MM.1S (cell line): ENCODE measurements at regions not wholly inside any gene's neighbourhood (a gene's known extent, or its start where the extent isn't known, plus 50 kb on each side); places are given as distances from the start of the nearest gene placed in this dataset.

ENCODE experiments used
- DNase-seq: peaks from one replicate; pipeline ENCODE4 v3.0.0-alpha.2; 2015
- H2AFZ ChIP-seq: fragments of 300-600 bp; sonication (generic); 2 replicates; pipeline ENCODE4 v1.6.0; 2016; ENCODE audit warnings: antibody characterized with exemption, low read length
- H3F3A ChIP-seq: fragments of 300-600 bp; sonication (generic); 2 replicates; pipeline ENCODE4 v1.6.1; 2016; ENCODE audit warnings: mild to moderate bottlenecking, antibody characterized with exemption, low read length, moderate library complexity, mixed read lengths; ENCODE audit not compliant: insufficient read depth
- H3K27ac ChIP-seq: fragments of 300-600 bp; sonication (generic); 2 replicates; pipeline ENCODE4 v1.5.1; 2016; ENCODE audit warnings: mild to moderate bottlenecking, low read length
- H3K27me3 ChIP-seq: fragments of 300-600 bp; sonication (generic); replicated peaks from 2 replicates; pipeline ENCODE4 v1.6.0; 2016; ENCODE audit warnings: low read length; ENCODE audit not compliant: insufficient read depth
- H3K36me3 ChIP-seq: fragments of 300-600 bp; sonication (generic); replicated peaks from 2 replicates; pipeline ENCODE4 v1.6.1; 2016; ENCODE audit warnings: mild to moderate bottlenecking, low read length, mixed read lengths; ENCODE audit not compliant: insufficient read depth
- H3K4me1 ChIP-seq: fragments of 300-600 bp; sonication (generic); 2 replicates; pipeline ENCODE4 v1.6.1; 2016; ENCODE audit warnings: low read length, mixed read lengths
- H3K4me2 ChIP-seq: fragments of 300-600 bp; sonication (generic); 2 replicates; pipeline ENCODE4 v1.6.0; 2016; ENCODE audit warnings: low read depth, low read length
- H3K4me3 ChIP-seq: fragments of 300-600 bp; sonication (generic); 2 replicates; pipeline ENCODE4 v1.5.1; 2016; ENCODE audit warnings: low read length, mixed read lengths
- H3K79me2 ChIP-seq: fragments of 300-600 bp; sonication (generic); 2 replicates; pipeline ENCODE4 v1.6.1; 2016; ENCODE audit warnings: mixed run types, low read length, mixed read lengths
- H3K9ac ChIP-seq: fragments of 300-600 bp; sonication (generic); 2 replicates; pipeline ENCODE4 v1.6.1; 2016; ENCODE audit warnings: low read length, mixed read lengths
- H3K9me2 ChIP-seq: fragments of 300-600 bp; sonication (generic); replicated peaks from 2 replicates; pipeline ENCODE4 v1.6.1; 2016; ENCODE audit warnings: mild to moderate bottlenecking, low read length, mixed read lengths; ENCODE audit not compliant: insufficient read depth
- H3K9me3 ChIP-seq: fragments of 300-600 bp; sonication (generic); replicated peaks from 2 replicates; pipeline ENCODE4 v1.6.1; 2016; ENCODE audit warnings: mild to moderate bottlenecking, low read length, mixed read lengths; ENCODE audit not compliant: insufficient read depth
- H4K20me1 ChIP-seq: fragments of 300-600 bp; sonication (generic); 2 replicates; pipeline ENCODE4 v1.6.1; 2016; ENCODE audit warnings: mild to moderate bottlenecking, low read length, moderate library complexity, mixed read lengths; ENCODE audit not compliant: insufficient read depth
- EZH2 ChIP-seq: fragments of 300-600 bp; sonication (generic); optimal IDR thresholded peaks from 2 replicates; pipeline ENCODE3; 2017; ENCODE audit warnings: low read depth, mild to moderate bottlenecking, antibody characterized with exemption, low read length, mixed read lengths
- EZH2phosphoT487 ChIP-seq: fragments of 300-600 bp; sonication (generic); IDR thresholded peaks from 2 replicates; pipeline ENCODE4 v1.6.1; 2018; ENCODE audit warnings: antibody characterized with exemption, low read length
- TF ChIP-seq, protein P1 (sequence below): fragments of 300-600 bp; sonication (generic); IDR thresholded peaks from 2 replicates; pipeline ENCODE4 v1.5.1; 2016; ENCODE audit warnings: antibody characterized with exemption, low read length, mixed read lengths

DNA sequence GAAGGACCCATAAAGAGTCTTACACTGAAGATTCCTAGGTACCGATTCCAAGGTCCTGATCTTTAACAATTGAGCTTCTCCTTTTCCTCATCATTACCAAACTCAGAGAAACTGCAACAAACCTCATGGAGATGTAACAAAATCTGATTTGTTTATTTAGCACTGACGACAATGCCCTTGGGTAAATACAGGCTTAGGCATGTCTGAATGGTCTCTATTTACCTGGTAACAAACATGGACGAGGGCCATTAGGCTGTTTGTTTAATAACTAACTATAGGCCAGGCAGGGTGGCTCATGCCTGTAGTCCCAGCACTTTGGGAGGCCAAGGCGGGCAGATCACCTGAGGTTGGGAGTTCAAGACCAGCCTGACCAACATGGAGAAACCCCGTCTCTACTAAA is 333.3 kb downstream of the AGTPBP1 start:
- H4K20me1 ChIP-seq, result no peaks in the 10 kb centered on the region
- no peaks in the 10 kb centered on the region for H3K27me3 ChIP-seq
- no peak for DNase-seq
- no peaks in the 10 kb centered on the region for H3K36me3 ChIP-seq
- no peak overlapping the region for H2AFZ ChIP-seq
- no peaks in the 10 kb centered on the region for H3K79me2 ChIP-seq
- H3K27ac ChIP-seq, result no peak overlapping the region
- no peaks in the 10 kb centered on the region for H3K9me3 ChIP-seq
- no peak overlapping the region for H3K4me3 ChIP-seq
- H3K9me2 ChIP-seq, result no peaks in the 10 kb centered on the region
- no peaks in the 10 kb centered on the region for H3F3A ChIP-seq
- no peak overlapping the region for H3K4me2 ChIP-seq
- H3K9ac ChIP-seq, result no peak overlapping the region
- TF ChIP-seq EZH2, result no peak
- TF ChIP-seq, protein P1, sequence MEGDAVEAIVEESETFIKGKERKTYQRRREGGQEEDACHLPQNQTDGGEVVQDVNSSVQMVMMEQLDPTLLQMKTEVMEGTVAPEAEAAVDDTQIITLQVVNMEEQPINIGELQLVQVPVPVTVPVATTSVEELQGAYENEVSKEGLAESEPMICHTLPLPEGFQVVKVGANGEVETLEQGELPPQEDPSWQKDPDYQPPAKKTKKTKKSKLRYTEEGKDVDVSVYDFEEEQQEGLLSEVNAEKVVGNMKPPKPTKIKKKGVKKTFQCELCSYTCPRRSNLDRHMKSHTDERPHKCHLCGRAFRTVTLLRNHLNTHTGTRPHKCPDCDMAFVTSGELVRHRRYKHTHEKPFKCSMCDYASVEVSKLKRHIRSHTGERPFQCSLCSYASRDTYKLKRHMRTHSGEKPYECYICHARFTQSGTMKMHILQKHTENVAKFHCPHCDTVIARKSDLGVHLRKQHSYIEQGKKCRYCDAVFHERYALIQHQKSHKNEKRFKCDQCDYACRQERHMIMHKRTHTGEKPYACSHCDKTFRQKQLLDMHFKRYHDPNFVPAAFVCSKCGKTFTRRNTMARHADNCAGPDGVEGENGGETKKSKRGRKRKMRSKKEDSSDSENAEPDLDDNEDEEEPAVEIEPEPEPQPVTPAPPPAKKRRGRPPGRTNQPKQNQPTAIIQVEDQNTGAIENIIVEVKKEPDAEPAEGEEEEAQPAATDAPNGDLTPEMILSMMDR, result no peak
- TF ChIP-seq EZH2phosphoT487, result no peak
- H3K4me1 ChIP-seq, result no peaks in the 10 kb centered on the region

DNA sequence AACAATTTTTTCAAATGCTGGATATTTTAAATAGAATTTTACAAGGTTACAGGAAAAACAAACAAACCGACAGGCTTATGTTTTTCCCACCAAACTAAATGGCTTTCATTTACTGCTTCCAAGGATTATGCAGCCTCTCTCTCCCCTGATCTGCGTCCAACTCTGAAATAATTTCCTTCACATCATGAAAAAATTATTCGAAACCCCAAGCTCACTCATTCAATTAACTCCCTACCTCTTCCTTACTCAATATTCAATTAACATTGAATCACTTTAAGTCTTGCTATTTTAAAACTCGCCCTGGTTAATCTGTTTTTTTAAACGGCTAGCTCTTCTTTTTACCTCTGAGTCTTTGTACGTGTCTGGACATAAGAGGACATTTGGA is 336.2 kb downstream of the AGTPBP1 start:
- Histone ChIP-seq H3K36me3 (no peaks in the 10 kb centered on the region), H3K9ac (no peak overlapping the region), H3K27me3 (no peaks in the 10 kb centered on the region), H3K9me3 (no peaks in the 10 kb centered on the region), H3F3A (no peaks in the 10 kb centered on the region), H2AFZ (no peak overlapping the region), H3K9me2 (no peaks in the 10 kb centered on the region), H3K79me2 (no peaks in the 10 kb centered on the region), H3K4me2 (no peak overlapping the region), H3K27ac (no peak overlapping the region), H3K4me1 (no peaks in the 10 kb centered on the region), H3K4me3 (no peak overlapping the region), H4K20me1 (no peaks in the 10 kb centered on the region)
- TF ChIP-seq, protein P1, result no peak
- no peak for TF ChIP-seq EZH2
- no peak for TF ChIP-seq EZH2phosphoT487
- no peak for DNase-seq

DNA sequence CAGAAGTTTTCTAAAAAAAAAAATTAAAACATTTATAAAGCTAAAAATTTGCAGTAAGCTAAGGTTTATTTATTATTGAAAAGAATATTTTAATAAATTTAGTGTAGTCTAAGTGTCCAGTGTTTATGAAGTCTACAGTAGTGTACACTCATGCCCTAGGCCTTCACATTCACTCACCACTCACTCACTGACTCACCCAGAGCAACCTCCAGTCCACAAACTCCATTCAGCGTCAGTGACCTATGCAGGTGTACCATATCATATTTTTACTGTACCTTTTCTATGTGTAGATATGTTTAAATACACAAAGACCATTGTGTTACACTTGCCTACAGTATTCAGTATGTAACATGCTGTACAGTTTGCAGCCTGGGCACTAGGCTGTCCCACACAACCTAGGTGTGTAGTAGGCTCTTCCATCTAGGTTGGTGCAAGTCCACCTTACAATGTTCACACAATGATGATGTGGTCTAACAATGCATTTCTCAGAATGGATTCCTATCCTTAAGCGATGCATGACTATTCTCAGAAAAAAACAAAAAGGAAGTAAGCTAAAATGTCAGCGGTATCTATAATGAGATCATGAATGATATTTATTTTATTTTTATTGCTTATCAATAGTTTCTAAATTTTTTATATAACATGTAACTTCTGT is 336.7 kb downstream of the AGTPBP1 start:
- no peaks in the 10 kb centered on the region for H4K20me1 ChIP-seq
- no peaks in the 10 kb centered on the region for H3K9me3 ChIP-seq
- TF ChIP-seq EZH2, result no peak
- no peak for TF ChIP-seq EZH2phosphoT487
- TF ChIP-seq, protein P1, result no peak
- H3K79me2 ChIP-seq, result no peaks in the 10 kb centered on the region
- no peaks in the 10 kb centered on the region for H3K4me1 ChIP-seq
- no peak overlapping the region for H3K27ac ChIP-seq
- no peak for DNase-seq
- no peak overlapping the region for H3K9ac ChIP-seq
- no peaks in the 10 kb centered on the region for H3K27me3 ChIP-seq
- H3K36me3 ChIP-seq, result no peaks in the 10 kb centered on the region
- no peak overlapping the region for H3K4me2 ChIP-seq
- H3F3A ChIP-seq, result no peaks in the 10 kb centered on the region
- no peak overlapping the region for H2AFZ ChIP-seq
- H3K9me2 ChIP-seq, result no peaks in the 10 kb centered on the region
- no peak overlapping the region for H3K4me3 ChIP-seq
